Hematopoietic multipotent progenitor cell treated with erythropoietin and hydrocortisone succinate and interleukin-3 and kit ligand, for 17 days (in vitro differentiated cells): ENCODE measurements at regions not wholly inside any gene's neighbourhood (a gene's known extent, or its start where the extent isn't known, plus 50 kb on each side); places are given as distances from the start of the nearest gene placed in this dataset.

Experiments
- DNase-seq: peaks from one replicate; pipeline ENCODE4 v3.0.0-alpha.2; 2015; ENCODE audit warnings: low spot score

GRCh38 chr13:109397285-109397684 lies 389.1 kb downstream of the IRS2 start:
- no peak for DNase-seq

- DNase-seq, result no peak
These were observed 390.1 kb downstream of the IRS2 start for GRCh38 chr13:109396266-109396665.

- DNase-seq, result no peak
These were observed 391.4 kb downstream of the IRS2 start for GRCh38 chr13:109395014-109395413.

- DNase-seq, result no peak
These were observed 391.9 kb downstream of the IRS2 start for GRCh38 chr13:109394311-109394988.

- no peak for DNase-seq
These were observed 393.3 kb downstream of the IRS2 start for GRCh38 chr13:109393045-109393444.

- no peak for DNase-seq
These were observed 396.0 kb downstream of the IRS2 start for GRCh38 chr13:109390391-109390790.

GRCh38 chr13:109389892-109390345 lies 396.5 kb downstream of the IRS2 start:
- DNase-seq, result no peak

GRCh38 chr13:109389456-109389855 lies 396.9 kb downstream of the IRS2 start:
- DNase-seq, result no peak

GRCh38 chr13:109387471-109387870 lies 398.9 kb downstream of the IRS2 start:
- DNase-seq, result no peak

GRCh38 chr13:109385242-109385560 lies 401.2 kb downstream of the IRS2 start:
- no peak for DNase-seq

GRCh38 chr13:109384491-109385241 lies 401.7 kb downstream of the IRS2 start:
- DNase-seq, result no peak

- no peak for DNase-seq
These were observed 402.7 kb downstream of the IRS2 start for GRCh38 chr13:109383683-109384082.

GRCh38 chr13:109381546-109382180 lies 404.7 kb downstream of the IRS2 start:
- DNase-seq, result no peak

GRCh38 chr13:109380457-109380856 lies 405.9 kb downstream of the IRS2 start:
- no peak for DNase-seq

- DNase-seq, result no peak
These were observed 406.5 kb downstream of the IRS2 start for GRCh38 chr13:109379930-109380329.

- DNase-seq, result no peak
These were observed 409.4 kb downstream of the IRS2 start for GRCh38 chr13:109376936-109377335.

- no peak for DNase-seq
These were observed 411.7 kb downstream of the IRS2 start for GRCh38 chr13:109374609-109375200.

GRCh38 chr13:109372666-109373065 lies 413.7 kb downstream of the IRS2 start:
- no peak for DNase-seq

- DNase-seq, result no peak
These were observed 415.3 kb downstream of the IRS2 start for GRCh38 chr13:109371066-109371465.

GRCh38 chr13:109370496-109370895 lies 415.9 kb downstream of the IRS2 start:
- no peak for DNase-seq

- DNase-seq, result no peak
These were observed 416.9 kb downstream of the IRS2 start for GRCh38 chr13:109369353-109370052.

GRCh38 chr13:109368230-109368629 lies 418.2 kb downstream of the IRS2 start:
- no peak for DNase-seq
